H1 (cell line): ENCODE measurements at regions not wholly inside any gene's neighbourhood (a gene's known extent, or its start where the extent isn't known, plus 50 kb on each side); places are given as distances from the start of the nearest gene placed in this dataset.

Source experiments
- CTCF ChIA-PET: fragments of 300-600 bp; sonication (Branson Sonifier 250); formaldehyde crosslinking; loops from one replicate; lab custom pipeline; 2021; ENCODE audit not compliant: partially characterized antibody; lab: Charles Lee
- POLR2A ChIA-PET: fragments of 300-600 bp; sonication (Branson Sonifier 250); formaldehyde crosslinking; loops from one replicate; lab custom pipeline; 2021; ENCODE audit warnings: inconsistent platforms; ENCODE audit not compliant: partially characterized antibody; lab: Charles Lee
- DNase-seq, 2 experiments: peaks; one replicate each; pipeline versions ENCODE4 v3.0.0 to v3.0.0-alpha.2; 2010 to 2022; ENCODE audit warnings: low spot score in 2 of 2, low read depth in 1 of 2, mixed read lengths in 1 of 2
- FAIRE-seq: peaks from 2 replicates; lab custom pipeline; 2011; peaks lifted over from hg19 to GRCh38; lab: Jason Lieb, UNC
- H2AFZ ChIP-seq: 2 replicates; pipeline ENCODE4 v1.8.1; 2012; ENCODE audit warnings: low read length, inconsistent platforms
- H2AK5ac ChIP-seq: 2 replicates; pipeline ENCODE4 v1.6.1; 2013; ENCODE audit warnings: low read depth, low read length
- H2BK120ac ChIP-seq: replicated peaks from 2 replicates; pipeline ENCODE3; 2013; ENCODE audit warnings: low read depth, low read length, inconsistent platforms
- H2BK12ac ChIP-seq: 2 replicates; pipeline ENCODE4 v1.6.1; 2013; ENCODE audit warnings: low read depth, low read length
- H2BK15ac ChIP-seq: 2 replicates; pipeline ENCODE4 v1.6.1; 2013; ENCODE audit warnings: low read length
- H2BK20ac ChIP-seq: 2 replicates; pipeline ENCODE4 v1.6.1; 2013; ENCODE audit warnings: low read length
- H2BK5ac ChIP-seq: 2 replicates; pipeline ENCODE4 v1.6.1; 2013; ENCODE audit warnings: low read depth, low read length
- H3K14ac ChIP-seq: 2 replicates; pipeline ENCODE4 v1.6.1; 2013; ENCODE audit warnings: inconsistent platforms; ENCODE audit not compliant: insufficient read length
- H3K18ac ChIP-seq: 2 replicates; pipeline ENCODE4 v1.6.1; 2013; ENCODE audit warnings: low read length; ENCODE audit errors: extremely low read depth
- H3K23ac ChIP-seq: 2 replicates; pipeline ENCODE4 v1.6.1; 2013; ENCODE audit warnings: inconsistent platforms; ENCODE audit not compliant: insufficient read length
- H3K23me2 ChIP-seq: 2 replicates; pipeline ENCODE4 v1.6.1; 2013; ENCODE audit warnings: low read depth, low read length
- H3K27ac ChIP-seq: 2 replicates; pipeline ENCODE4 v1.6.1; 2011; ENCODE audit warnings: low read depth, low read length, inconsistent platforms
- H3K27me3 ChIP-seq, 4 experiments: replicated peaks in 1 of 4; 1 replicate in 1 of 4; 2 replicates in 3 of 4; pipeline versions ENCODE4 v1.6.1 to v1.8.1; 2011 to 2013; ENCODE audit warnings: low read length in 3 of 4, mild to moderate bottlenecking in 3 of 4, inconsistent platforms in 2 of 4, mixed read lengths in 2 of 4, moderate library complexity in 1 of 4; ENCODE audit not compliant: control insufficient read depth in 3 of 4, insufficient read depth in 3 of 4; ENCODE audit errors: extremely low read depth in 1 of 4
- H3K36me3 ChIP-seq, 4 experiments: 2 replicates each; pipeline versions ENCODE4 v1.6.1 to v1.8.1; 2011 to 2013; ENCODE audit warnings: mild to moderate bottlenecking in 4 of 4, low read length in 3 of 4, moderate library complexity in 2 of 4, control low read depth in 1 of 4, inconsistent platforms in 1 of 4; ENCODE audit not compliant: insufficient read depth in 4 of 4, control insufficient read depth in 2 of 4
- H3K4ac ChIP-seq: replicated peaks from 2 replicates; pipeline ENCODE3; 2013; ENCODE audit warnings: low read length, low read depth, mixed read lengths, inconsistent platforms; ENCODE audit not compliant: insufficient read length
- H3K4me1 ChIP-seq, 4 experiments: replicated peaks in 1 of 4; 1 replicate in 1 of 4; 2 replicates in 3 of 4; pipeline versions ENCODE4 v1.6.1 to v1.8.1; 2011 to 2013; ENCODE audit warnings: low read length in 3 of 4, inconsistent platforms in 2 of 4, mixed read lengths in 1 of 4; ENCODE audit not compliant: insufficient read depth in 4 of 4, control insufficient read depth in 3 of 4
- H3K4me2 ChIP-seq, 2 experiments: 2 replicates each; pipeline versions ENCODE4 v1.6.1 to v1.8.1; 2011 to 2013; ENCODE audit warnings: low read depth in 2 of 2, low read length in 2 of 2, control low read depth in 1 of 2, inconsistent platforms in 1 of 2, mild to moderate bottlenecking in 1 of 2; ENCODE audit not compliant: insufficient read depth in 1 of 2
- H3K4me3 ChIP-seq, 4 experiments: fragments of 200-600, 300-600 bp in 1 of 4; sonication (generic), shearing (Covaris generic), sonication (Bioruptor Twin) in 1 of 4; 2 replicates each; pipeline versions ENCODE4 v1.5.1 to v1.8.1; 2011 to 2016; ENCODE audit warnings: low read length in 4 of 4, low read depth in 3 of 4, control low read depth in 2 of 4, inconsistent platforms in 2 of 4, mild to moderate bottlenecking in 2 of 4, mixed read lengths in 1 of 4, moderate library complexity in 1 of 4; ENCODE audit not compliant: insufficient read depth in 2 of 4; ENCODE audit errors: extremely low read depth in 1 of 4
- H3K56ac ChIP-seq: replicated peaks from 2 replicates; pipeline ENCODE3; 2013; ENCODE audit warnings: low read depth, mild to moderate bottlenecking, mixed read lengths, low read length, inconsistent platforms; ENCODE audit not compliant: insufficient read length
- H3K79me1 ChIP-seq: 2 replicates; pipeline ENCODE4 v1.6.1; 2013; ENCODE audit warnings: low read depth, low read length, control low read depth
- H3K79me2 ChIP-seq, 2 experiments: 2 replicates each; pipeline versions ENCODE4 v1.6.1 to v1.8.1; 2012 to 2013; ENCODE audit warnings: low read length in 2 of 2, mild to moderate bottlenecking in 2 of 2, inconsistent platforms in 1 of 2; ENCODE audit not compliant: insufficient read depth in 2 of 2, control insufficient read depth in 1 of 2
- H3K9ac ChIP-seq, 4 experiments: replicated peaks in 1 of 4; 1 replicate in 1 of 4; 2 replicates in 3 of 4; pipeline versions ENCODE4 v1.6.1 to v1.8.1; 2011 to 2013; ENCODE audit warnings: low read depth in 3 of 4, low read length in 3 of 4, control low read depth in 2 of 4, mild to moderate bottlenecking in 2 of 4, moderate library complexity in 2 of 4, inconsistent platforms in 1 of 4; ENCODE audit errors: extremely low read depth in 1 of 4
- H3K9me3 ChIP-seq, 2 experiments: 2 replicates each; pipeline versions ENCODE4 v1.6.1 to v1.8.1; 2012 to 2013; ENCODE audit warnings: mild to moderate bottlenecking in 2 of 2, moderate library complexity in 2 of 2, control low read depth in 1 of 2, inconsistent platforms in 1 of 2, low read depth in 1 of 2, low read length in 1 of 2, mixed read lengths in 1 of 2; ENCODE audit not compliant: insufficient read depth in 2 of 2
- H4K20me1 ChIP-seq, 2 experiments: replicated peaks in 1 of 2; 2 replicates each; pipeline versions ENCODE3 to v1.8.1; 2011 to 2013; ENCODE audit warnings: inconsistent platforms in 2 of 2, low read length in 2 of 2, mild to moderate bottlenecking in 1 of 2; ENCODE audit not compliant: insufficient read depth in 2 of 2, control insufficient read depth in 1 of 2
- H4K5ac ChIP-seq: 2 replicates; pipeline ENCODE4 v1.6.1; 2013; ENCODE audit warnings: low read length, low read depth, mixed read lengths, inconsistent platforms; ENCODE audit not compliant: insufficient read length
- H4K8ac ChIP-seq: 2 replicates; pipeline ENCODE4 v1.8.0; 2013; ENCODE audit warnings: mild to moderate bottlenecking, moderate library complexity, low read length, inconsistent platforms; ENCODE audit not compliant: insufficient read depth; ENCODE audit errors: extremely low read depth
- H4K91ac ChIP-seq: replicated peaks from 2 replicates; pipeline ENCODE3; 2013; ENCODE audit warnings: low read length, mixed read lengths, inconsistent platforms; ENCODE audit not compliant: insufficient read length
- MAFK ChIP-seq: IDR thresholded peaks from 2 replicates; pipeline ENCODE4 v1.6.1; 2012; ENCODE audit warnings: low read depth, mild to moderate bottlenecking, improper control_type of control experiment, low read length
- WGBS, 2 experiments: shearing (Covaris generic) in 1 of 2; methylation state at CpG; one replicate each; pipeline versions ENCODE4 v1.1.6 to v1.1.7; 2013 to 2015; ENCODE audit warnings: low lambda C conversion rate in 2 of 2, mixed read lengths in 2 of 2, inconsistent platforms in 1 of 2, low coverage in 1 of 2, missing lambda C conversion rate in 1 of 2; ENCODE audit not compliant: insufficient replicate concordance in 2 of 2, insufficient coverage in 1 of 2, insufficient read length in 1 of 2; ENCODE audit errors: extremely low coverage in 1 of 2, missing lambda C conversion rate in 1 of 2; 5-methylcytosine and 5-hydroxymethylcytosine counted together

DNA sequence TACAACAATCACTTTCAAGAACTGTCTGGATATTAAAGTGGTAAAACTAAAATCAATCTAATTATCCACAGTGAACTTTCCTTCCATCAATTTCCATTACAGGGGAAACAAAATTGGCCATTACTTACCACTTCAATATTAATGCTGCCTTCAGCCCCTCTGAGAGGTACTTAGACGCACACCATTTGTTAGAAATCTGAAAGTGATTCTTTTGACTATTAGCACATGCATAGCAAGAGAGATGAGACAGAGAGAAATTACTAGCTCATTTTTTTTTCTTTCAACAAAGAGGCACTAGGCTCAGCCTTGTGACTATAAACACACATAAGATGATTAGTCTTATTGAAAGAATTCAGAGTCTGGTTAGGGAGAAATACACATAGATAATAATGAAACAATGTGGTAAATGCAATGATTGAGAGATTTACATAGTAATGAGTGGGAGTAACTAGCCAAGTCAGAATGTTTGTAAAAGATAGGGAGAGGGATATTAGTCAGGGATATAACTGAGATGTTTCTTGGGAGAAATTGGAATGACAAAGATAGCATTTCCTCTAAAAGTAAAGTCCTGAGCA lies 93.3 kb downstream of the YIPF7 start:
- no peak overlapping the region for H3K9ac ChIP-seq
- H3K4me2 ChIP-seq: no peak overlapping the region
- no peak overlapping the region for H2BK15ac ChIP-seq
- H3K4me1 ChIP-seq: no peaks in the 10 kb centered on the region
- no peak for TF ChIP-seq MAFK
- no peaks in the 10 kb centered on the region for H3K79me2 ChIP-seq
- FAIRE-seq (no peak), DNase-seq (no peak)
- no peaks in the 10 kb centered on the region for H3K36me3 ChIP-seq
- H3K4me3 ChIP-seq: no peak overlapping the region
- no peaks in the 10 kb centered on the region for H3K23me2 ChIP-seq
- H3K56ac ChIP-seq: no peak overlapping the region
- H4K5ac ChIP-seq: no peak overlapping the region
- 83% methylated on average over 1 of the region's 1 CpG; no CpG with 5 or more reads in 1 of the 2 experiments for WGBS, 2 experiments
- H3K4ac ChIP-seq: no peak overlapping the region
- H2BK12ac ChIP-seq: no peak overlapping the region
- no peak overlapping the region for H4K8ac ChIP-seq
- H3K23ac ChIP-seq: no peak overlapping the region
- no peak overlapping the region for H2BK120ac ChIP-seq
- no peak overlapping the region for H2AFZ ChIP-seq
- H3K27me3 ChIP-seq: no peaks in the 10 kb centered on the region
- H2BK20ac ChIP-seq: no peak overlapping the region
- H3K27ac ChIP-seq: no peak overlapping the region
- ChIA-PET CTCF (no interaction called here), POLR2A (no interaction called here)
- no peak overlapping the region for H3K14ac ChIP-seq
- no peak overlapping the region for H3K18ac ChIP-seq
- H4K20me1 ChIP-seq: no peaks in the 10 kb centered on the region
- no peak overlapping the region for H4K91ac ChIP-seq
- no peak overlapping the region for H2AK5ac ChIP-seq
- H3K79me1 ChIP-seq: no peaks in the 10 kb centered on the region
- H2BK5ac ChIP-seq: no peak overlapping the region
- H3K9me3 ChIP-seq: no peaks in the 10 kb centered on the region
